ENCODE measurements at regions not wholly inside any gene's neighbourhood (a gene's known extent, or its start where the extent isn't known, plus 50 kb on each side); places are given as distances from the start of the nearest gene placed in this dataset.

GRCh38 chr1:223014142-223014873 lies 128.7 kb downstream of the TLR5 start:
- no peak for TF ChIP-seq CTCF (IDR thresholded peaks at IDR 0.05)
- TF ChIP-seq EP300 (IDR thresholded peaks at IDR 0.05): no peak
- TF ChIP-seq POLR2A (IDR thresholded peaks at IDR 0.05; ENCODE audit: low read length): no peak
- no peak for TF ChIP-seq REST (IDR thresholded peaks at IDR 0.05)
- no peak for TF ChIP-seq PHF8 (IDR thresholded peaks at IDR 0.05; ENCODE audit: borderline replicate concordance, low read depth)
- no peak for TF ChIP-seq JUN (IDR thresholded peaks at IDR 0.05)
- TF ChIP-seq ESRRA (IDR thresholded peaks at IDR 0.05; ENCODE audit: borderline replicate concordance, low read length): no peak
- no peak for TF ChIP-seq RCOR1 (IDR thresholded peaks at IDR 0.05; ENCODE audit: low read depth, low read length)
- TF ChIP-seq RFX5 (IDR thresholded peaks at IDR 0.05): no peak
- TF ChIP-seq USF2 (IDR thresholded peaks at IDR 0.05): no peak
